Naive B cell (primary cell): ENCODE measurements at regions not wholly inside any gene's neighbourhood (a gene's known extent, or its start where the extent isn't known, plus 50 kb on each side); places are given as distances from the start of the nearest gene placed in this dataset.

ENCODE experiments used
- ATAC-seq, 2 donors: fragments of 150-1000 bp; cut with Tn5 transposase; 2 replicates each; pipeline ENCODE4 v1.10.0; 2021; ENCODE audit warnings: low read depth in 2 of 2, mild to moderate bottlenecking in 2 of 2, moderate library complexity in 2 of 2
- DNase-seq: peaks from one replicate; pipeline ENCODE4 v3.0.0; 2022
- H3K27ac Mint-ChIP-seq, 6 donors: one replicate each; pipeline ENCODE4 v1.8.0; 2020 to 2022; ENCODE audit warnings: mild to moderate bottlenecking in 6 of 6, mixed read lengths in 6 of 6, moderate library complexity in 5 of 6, inconsistent platforms in 2 of 6
- H3K27me3 Mint-ChIP-seq, 3 donors: one replicate each; pipeline ENCODE4 v1.8.0; 2021 to 2022; ENCODE audit warnings: mixed read lengths in 3 of 3, mild to moderate bottlenecking in 1 of 3
- H3K36me3 Mint-ChIP-seq, 2 donors: one replicate each; pipeline ENCODE4 v1.8.0; 2020 to 2022; ENCODE audit warnings: mixed read lengths in 2 of 2, inconsistent platforms in 1 of 2, mild to moderate bottlenecking in 1 of 2
- H3K4me1 Mint-ChIP-seq, 3 donors: one replicate each; pipeline ENCODE4 v1.8.0; 2020 to 2022; ENCODE audit warnings: mixed read lengths in 3 of 3, inconsistent platforms in 1 of 3, mild to moderate bottlenecking in 1 of 3, moderate library complexity in 1 of 3
- H3K4me3 Mint-ChIP-seq, 8 donors: one replicate each; pipeline ENCODE4 v1.8.0; 2020 to 2022; ENCODE audit warnings: mild to moderate bottlenecking in 8 of 8, mixed read lengths in 8 of 8, moderate library complexity in 8 of 8, inconsistent platforms in 2 of 8
- H3K9me3 Mint-ChIP-seq, 7 donors: one replicate each; pipeline ENCODE4 v1.8.0; 2020 to 2022; ENCODE audit warnings: mixed read lengths in 7 of 7, mild to moderate bottlenecking in 5 of 7, inconsistent platforms in 2 of 7, moderate library complexity in 1 of 7

DNA sequence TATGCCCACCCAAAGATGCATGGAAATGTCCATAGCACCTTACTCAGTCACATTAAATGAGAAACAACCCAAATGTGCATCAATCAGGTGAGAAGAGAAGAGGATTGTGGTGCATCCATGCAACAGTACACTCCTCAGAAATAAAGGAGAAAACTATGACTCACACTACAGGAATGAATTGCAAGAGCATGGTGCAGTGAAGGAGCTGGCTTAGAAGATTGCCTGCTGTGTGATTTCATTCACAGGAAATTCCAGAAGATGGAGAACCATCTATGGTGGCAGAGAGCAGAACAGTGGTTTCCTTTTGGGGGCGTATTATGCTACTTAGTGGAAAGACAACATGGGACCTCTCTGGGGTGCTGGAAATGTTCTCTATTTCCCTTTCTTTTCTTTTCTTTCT lies 278.6 kb upstream of the AJAP1 start:
- ATAC-seq: no peak
- no peak overlapping the region for H3K27ac Mint-ChIP-seq
- no peak overlapping the region for H3K4me3 Mint-ChIP-seq
- peaks cover 0 to 2% of the 10 kb centered on the region in 2 donors for H3K36me3 Mint-ChIP-seq
- H3K4me1 Mint-ChIP-seq: no peaks in the 10 kb centered on the region
- H3K27me3 Mint-ChIP-seq: peaks cover 0 to 16% (median 0%) of the 10 kb centered on the region in 3 donors
- peaks cover 5 to 23% (median 11%) of the 10 kb centered on the region in 7 donors for H3K9me3 Mint-ChIP-seq
- no peak for DNase-seq

DNA sequence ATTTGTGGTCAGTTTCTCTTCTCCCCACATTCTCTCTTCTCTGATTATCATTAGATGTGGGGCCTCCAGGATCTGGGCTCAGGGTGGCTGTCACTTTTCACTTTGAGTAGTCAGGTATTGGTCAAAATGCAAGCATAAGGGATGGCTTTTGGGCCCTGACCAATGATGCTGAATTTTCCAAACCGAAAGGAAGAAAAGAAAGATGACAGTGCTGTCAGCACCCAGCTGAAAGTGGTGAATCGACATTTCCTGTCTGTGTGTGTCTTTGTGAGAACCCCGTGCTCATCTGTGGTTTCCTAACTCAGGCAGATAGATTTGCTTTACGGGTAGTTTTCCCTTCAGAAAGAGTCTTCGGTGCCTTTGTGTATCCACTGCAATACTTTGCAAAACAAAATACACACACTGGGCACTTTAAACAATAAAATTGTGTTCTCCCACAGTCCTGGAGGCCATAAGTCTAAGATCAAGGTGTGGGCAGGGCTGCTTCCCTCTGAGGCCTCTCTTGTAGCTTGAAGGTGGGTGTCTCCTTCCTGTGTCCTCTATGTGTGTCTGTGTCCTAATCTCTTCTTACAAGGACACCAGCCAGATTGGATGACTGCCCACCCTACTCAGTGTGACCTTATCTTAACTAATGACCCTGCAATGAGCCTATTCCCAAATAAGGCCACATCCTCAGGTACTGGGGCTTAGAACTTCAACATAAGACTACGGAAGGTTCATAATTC lies 274.8 kb upstream of the AJAP1 start:
- Mint-ChIP-seq H3K27ac (no peak overlapping the region), H3K4me1 (no peaks in the 10 kb centered on the region), H3K36me3 (peaks cover 0 to 9% of the 10 kb centered on the region in 2 donors), H3K4me3 (no peak overlapping the region), H3K27me3 (peaks cover 0 to 16% (median 7%) of the 10 kb centered on the region in 3 donors), H3K9me3 (peaks cover 6 to 35% (median 19%) of the 10 kb centered on the region in 7 donors)
- ATAC-seq (no peak), DNase-seq (no peak)

- Mint-ChIP-seq H3K9me3 (peaks cover 6 to 36% (median 19%) of the 10 kb centered on the region in 7 donors), H3K36me3 (peaks cover 0 to 9% of the 10 kb centered on the region in 2 donors), H3K27me3 (peaks cover 0 to 7% (median 7%) of the 10 kb centered on the region in 3 donors), H3K4me1 (no peaks in the 10 kb centered on the region), H3K27ac (no peak overlapping the region), H3K4me3 (no peak overlapping the region)
- DNase-seq (no peak), ATAC-seq (no peak)
These were observed 273.7 kb upstream of the AJAP1 start for GRCh38 chr1:4380564-4381168.

DNA sequence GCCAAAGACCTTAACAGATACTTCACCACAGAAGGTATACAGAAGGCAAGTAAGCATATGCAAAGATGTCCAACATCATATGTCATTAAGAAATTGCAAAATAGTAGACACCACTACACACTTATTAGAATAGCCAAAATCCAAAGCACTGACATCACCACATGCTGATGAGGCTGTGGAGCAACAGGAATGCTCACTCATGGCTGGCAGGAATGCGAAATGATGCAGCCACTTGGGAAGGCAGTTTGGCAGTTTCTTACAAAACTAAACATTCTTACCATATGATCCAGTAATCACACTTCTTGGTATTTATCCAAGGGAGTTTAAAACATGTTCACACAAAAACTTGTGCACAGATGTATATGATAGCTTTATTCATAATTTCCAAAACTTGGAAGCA lies 261.2 kb upstream of the AJAP1 start:
- Mint-ChIP-seq H3K4me1 (no peaks in the 10 kb centered on the region), H3K9me3 (peaks cover 7 to 35% (median 19%) of the 10 kb centered on the region in 7 donors)
- no peak for ATAC-seq

DNA sequence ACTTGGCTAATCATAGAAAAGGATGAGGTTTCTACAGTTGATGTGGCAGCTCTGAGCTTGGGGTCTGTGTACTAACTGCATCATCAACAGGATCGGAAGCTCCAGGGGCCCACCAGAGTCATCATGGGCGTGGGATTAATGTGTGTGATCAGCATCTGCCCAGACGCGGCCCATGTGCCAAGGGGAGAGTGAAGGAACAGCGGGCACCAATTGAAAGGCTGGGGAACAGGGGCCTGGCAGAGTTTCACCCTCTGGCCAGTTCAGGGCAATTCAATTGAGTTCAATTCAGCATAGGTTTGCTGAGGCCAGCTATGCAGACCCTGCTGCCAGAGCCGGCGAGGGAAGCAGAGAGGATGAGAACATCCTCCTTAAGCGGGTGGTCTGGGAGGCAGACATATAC lies 260.0 kb upstream of the AJAP1 start:
- no peaks in the 10 kb centered on the region for H3K4me1 Mint-ChIP-seq
- no peak overlapping the region for H3K4me3 Mint-ChIP-seq
- H3K27me3 Mint-ChIP-seq: peaks cover 0 to 25% (median 10%) of the 10 kb centered on the region in 3 donors
- ATAC-seq (no peak), DNase-seq (no peak)
- peaks cover 4 to 35% (median 16%) of the 10 kb centered on the region in 7 donors for H3K9me3 Mint-ChIP-seq
- no peak overlapping the region for H3K27ac Mint-ChIP-seq
- peaks cover 0 to 11% of the 10 kb centered on the region in 2 donors for H3K36me3 Mint-ChIP-seq

More for the DNA sequence above, 261.2 kb upstream of the AJAP1 start:
- Mint-ChIP-seq H3K36me3 (peaks cover 0 to 16% of the 10 kb centered on the region in 2 donors), H3K27ac (no peak overlapping the region), H3K27me3 (peaks cover 0 to 30% (median 10%) of the 10 kb centered on the region in 3 donors), H3K4me3 (no peak overlapping the region)
- no peak for DNase-seq

DNA sequence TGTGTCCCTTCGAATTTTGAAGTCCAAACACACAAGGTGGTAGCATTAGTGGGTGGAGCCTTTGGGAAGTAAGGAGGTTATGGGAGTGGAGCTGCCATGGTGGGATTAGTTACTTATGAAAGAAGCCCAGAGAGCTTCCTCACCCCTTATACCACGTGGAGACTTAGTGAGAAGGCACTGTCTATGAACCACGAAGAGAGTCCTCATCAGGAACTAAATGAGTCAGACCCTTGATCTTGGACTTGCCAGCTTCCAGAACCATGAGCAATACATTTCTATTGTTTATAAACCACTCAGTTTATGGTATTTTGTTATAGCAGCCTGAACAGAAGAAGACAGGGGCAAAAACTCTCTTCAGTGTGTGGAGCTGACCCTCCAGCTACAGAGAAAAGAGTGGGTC lies 259.3 kb upstream of the AJAP1 start:
- H3K4me3 Mint-ChIP-seq: no peak overlapping the region
- H3K4me1 Mint-ChIP-seq: no peaks in the 10 kb centered on the region
- peaks cover 4 to 35% (median 16%) of the 10 kb centered on the region in 7 donors for H3K9me3 Mint-ChIP-seq
- ATAC-seq (no peak), DNase-seq (no peak)
- peaks cover 0 to 25% (median 10%) of the 10 kb centered on the region in 3 donors for H3K27me3 Mint-ChIP-seq
- H3K27ac Mint-ChIP-seq: no peak overlapping the region
- H3K36me3 Mint-ChIP-seq: peaks cover 0 to 11% of the 10 kb centered on the region in 2 donors

- no peak overlapping the region for H3K4me3 Mint-ChIP-seq
- ATAC-seq: no peak
- peaks cover 0 to 26% (median 14%) of the 10 kb centered on the region in 3 donors for H3K27me3 Mint-ChIP-seq
- no peak for DNase-seq
- no peak overlapping the region for H3K27ac Mint-ChIP-seq
- H3K4me1 Mint-ChIP-seq: no peaks in the 10 kb centered on the region
- peaks cover 0 to 11% of the 10 kb centered on the region in 2 donors for H3K36me3 Mint-ChIP-seq
- H3K9me3 Mint-ChIP-seq: peaks cover 4 to 35% (median 16%) of the 10 kb centered on the region in 7 donors
These were observed 258.7 kb upstream of the AJAP1 start for GRCh38 chr1:4395676-4396075.

- DNase-seq (no peak), ATAC-seq (no peak)
- Mint-ChIP-seq H3K4me3 (no peak overlapping the region), H3K36me3 (peaks cover 0 to 11% of the 10 kb centered on the region in 2 donors), H3K9me3 (peaks cover 4 to 35% (median 13%) of the 10 kb centered on the region in 7 donors), H3K4me1 (no peaks in the 10 kb centered on the region), H3K27ac (peak overlapping the region in 1 of 6 donors; percentile 78), H3K27me3 (peaks cover 0 to 23% (median 15%) of the 10 kb centered on the region in 3 donors)
These were observed 257.9 kb upstream of the AJAP1 start for GRCh38 chr1:4396551-4396950.

- DNase-seq (no peak), ATAC-seq (no peak)
- Mint-ChIP-seq H3K36me3 (peaks cover 0 to 11% of the 10 kb centered on the region in 2 donors), H3K27ac (no peak overlapping the region), H3K4me3 (peak overlapping the region in 1 of 8 donors; percentile 59), H3K4me1 (no peaks in the 10 kb centered on the region), H3K9me3 (peaks cover 4 to 28% (median 13%) of the 10 kb centered on the region in 7 donors), H3K27me3 (peaks cover 0 to 23% (median 15%) of the 10 kb centered on the region in 3 donors)
These were observed 257.2 kb upstream of the AJAP1 start for GRCh38 chr1:4397196-4397595.

- Mint-ChIP-seq H3K4me1 (no peaks in the 10 kb centered on the region), H3K9me3 (no peaks in the 10 kb centered on the region), H3K4me3 (no peak overlapping the region), H3K27me3 (peaks cover 6 to 16% (median 10%) of the 10 kb centered on the region in 3 donors), H3K27ac (no peak overlapping the region), H3K36me3 (no peaks in the 10 kb centered on the region)
- ATAC-seq: no peak
- DNase-seq: no peak
These were observed 252.4 kb upstream of the AJAP1 start for GRCh38 chr1:4402032-4402431.

DNA sequence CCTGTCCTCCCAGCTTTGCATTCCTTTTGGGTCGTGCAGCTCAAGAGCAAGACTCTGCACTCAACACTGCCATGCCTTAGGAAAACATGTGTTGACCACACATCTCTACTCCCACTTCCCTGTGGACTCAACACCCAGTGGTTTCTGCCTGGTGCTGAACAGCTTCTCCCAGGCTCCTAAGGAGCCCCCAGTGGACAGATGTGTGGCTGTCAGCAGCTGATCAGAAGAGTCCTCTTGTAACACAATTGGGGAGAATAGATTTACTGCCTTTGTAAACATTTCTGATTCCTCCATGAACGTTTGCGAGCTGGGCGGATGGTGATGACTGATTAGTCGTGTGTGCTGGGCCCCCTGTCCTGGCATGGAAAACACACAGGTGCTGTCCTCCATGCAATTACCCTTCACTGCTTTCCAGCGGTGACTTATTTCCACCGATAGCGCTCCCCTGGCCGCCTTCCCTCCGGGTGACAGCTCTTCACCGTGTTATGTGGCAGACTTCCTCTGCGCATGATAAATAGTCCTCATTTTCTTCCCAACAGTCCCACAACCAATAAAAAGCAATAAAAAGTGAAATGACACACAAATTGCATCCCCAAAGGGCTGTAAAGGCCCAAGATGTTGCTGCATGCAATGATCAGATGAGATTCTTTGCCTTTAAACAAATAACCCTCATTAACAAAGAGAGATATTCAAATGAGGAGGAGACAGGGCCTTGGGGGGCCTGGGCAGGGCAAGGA lies 249.4 kb upstream of the AJAP1 start:
- Mint-ChIP-seq H3K9me3 (no peaks in the 10 kb centered on the region), H3K27me3 (peaks cover 5 to 8% (median 6%) of the 10 kb centered on the region in 3 donors), H3K4me3 (no peak overlapping the region), H3K27ac (peak overlapping the region in 1 of 6 donors; percentile 36), H3K4me1 (no peaks in the 10 kb centered on the region), H3K36me3 (no peaks in the 10 kb centered on the region)
- ATAC-seq (no peak), DNase-seq (no peak)

- ATAC-seq: no peak
- H3K27me3 Mint-ChIP-seq: peaks cover 0 to 6% (median 0%) of the 10 kb centered on the region in 3 donors
- no peak overlapping the region for H3K27ac Mint-ChIP-seq
- DNase-seq: no peak
- H3K4me1 Mint-ChIP-seq: no peaks in the 10 kb centered on the region
- no peak overlapping the region for H3K4me3 Mint-ChIP-seq
- no peaks in the 10 kb centered on the region for H3K36me3 Mint-ChIP-seq
- H3K9me3 Mint-ChIP-seq: peaks cover 0 to 2% (median 0%) of the 10 kb centered on the region in 7 donors
These were observed 246.6 kb upstream of the AJAP1 start for GRCh38 chr1:4407851-4408250.

DNA sequence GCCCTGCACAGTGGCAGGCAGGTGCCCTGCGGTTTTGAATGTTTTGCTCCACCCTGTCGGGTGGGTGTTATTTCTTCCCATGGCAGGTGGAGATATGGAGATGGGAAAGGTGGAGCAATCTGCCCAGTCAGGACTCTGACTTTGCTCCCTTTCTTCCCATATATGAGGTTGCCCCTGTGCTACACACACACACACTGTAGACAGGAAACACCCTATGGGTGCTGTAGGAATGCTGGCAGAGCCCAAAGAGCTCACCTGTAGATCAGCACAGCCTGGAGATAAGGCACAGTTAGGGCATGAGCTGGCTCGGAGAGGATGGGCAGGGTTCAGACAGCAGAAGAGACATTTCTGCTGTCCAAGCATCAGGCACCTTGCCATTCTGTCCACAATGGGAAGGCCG lies 246.0 kb upstream of the AJAP1 start:
- Mint-ChIP-seq H3K4me3 (no peak overlapping the region), H3K9me3 (peaks cover 0 to 3% (median 0%) of the 10 kb centered on the region in 7 donors), H3K36me3 (no peaks in the 10 kb centered on the region), H3K27me3 (peaks cover 0 to 6% (median 0%) of the 10 kb centered on the region in 3 donors), H3K4me1 (no peaks in the 10 kb centered on the region), H3K27ac (no peak overlapping the region)
- ATAC-seq (no peak), DNase-seq (no peak)
